NCI-H446 treated with DMSO at 0.1 percent for 48 hours (cell line): ENCODE measurements at regions not wholly inside any gene's neighbourhood (a gene's known extent, or its start where the extent isn't known, plus 50 kb on each side); places are given as distances from the start of the nearest gene placed in this dataset.

ENCODE experiments used
- DNase-seq: peaks from one replicate; lab custom pipeline; 2025; lab: John Stamatoyannopoulos, UW

DNA sequence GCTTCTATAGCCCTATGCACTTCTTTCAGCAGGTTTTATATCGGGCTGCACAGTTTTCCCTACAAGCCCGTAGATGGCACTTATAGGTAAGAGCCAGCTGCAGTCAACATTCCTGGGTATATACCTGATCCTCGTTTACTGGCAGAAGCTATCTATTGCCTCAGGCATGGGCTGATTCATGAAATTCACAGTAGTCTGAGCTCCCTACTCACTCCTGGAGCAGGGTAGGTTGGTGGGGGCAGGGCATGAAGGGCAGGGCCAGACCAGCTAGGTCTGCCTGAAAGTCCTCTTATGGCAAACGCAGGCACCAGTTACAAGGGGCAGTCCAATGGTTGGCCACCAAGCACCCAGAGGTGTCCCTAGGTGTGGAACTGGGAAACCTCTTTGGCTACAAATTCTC is 345.8 kb downstream of the RPS29 start:
- DNase-seq: no peak

DNA sequence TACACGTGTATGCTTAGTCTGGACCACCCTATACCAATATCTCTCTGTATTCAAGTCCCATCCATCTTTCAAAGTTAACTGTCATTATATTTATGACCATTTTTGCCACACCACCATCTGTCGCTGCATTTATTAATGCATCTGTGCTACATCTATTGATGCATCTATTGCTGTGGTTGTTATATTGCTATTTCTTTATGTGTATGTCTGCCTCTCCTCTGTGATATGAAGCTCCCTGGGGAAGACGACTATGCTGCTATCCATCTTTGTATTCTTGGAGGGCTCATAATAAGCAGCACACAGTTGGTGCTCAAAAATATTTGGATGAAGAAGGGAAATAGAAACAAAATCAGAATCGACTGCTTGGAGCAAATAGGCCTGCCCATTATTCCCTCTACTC is 357.6 kb downstream of the RPS29 start:
- no peak for DNase-seq

DNA sequence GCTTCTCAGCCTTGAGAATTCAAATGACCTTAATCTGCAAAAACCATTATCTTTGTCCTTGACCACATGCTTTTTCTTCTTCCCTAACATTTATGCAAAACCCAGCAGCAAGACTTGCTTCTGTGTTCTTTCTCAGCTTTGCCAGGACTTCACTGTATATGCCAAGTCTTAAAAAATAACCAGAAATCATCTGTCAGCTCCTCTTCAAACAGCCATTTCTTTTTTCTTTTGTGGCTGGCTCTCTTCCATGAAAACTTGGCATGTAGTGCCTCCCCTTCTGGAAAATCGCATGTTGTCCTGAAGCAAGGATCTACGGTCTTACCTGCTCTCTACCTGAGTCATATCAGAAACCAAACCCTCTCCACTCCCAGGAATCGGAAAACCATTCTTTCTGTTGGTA is 364.9 kb downstream of the RPS29 start:
- peak; percentile 35 for DNase-seq

DNA sequence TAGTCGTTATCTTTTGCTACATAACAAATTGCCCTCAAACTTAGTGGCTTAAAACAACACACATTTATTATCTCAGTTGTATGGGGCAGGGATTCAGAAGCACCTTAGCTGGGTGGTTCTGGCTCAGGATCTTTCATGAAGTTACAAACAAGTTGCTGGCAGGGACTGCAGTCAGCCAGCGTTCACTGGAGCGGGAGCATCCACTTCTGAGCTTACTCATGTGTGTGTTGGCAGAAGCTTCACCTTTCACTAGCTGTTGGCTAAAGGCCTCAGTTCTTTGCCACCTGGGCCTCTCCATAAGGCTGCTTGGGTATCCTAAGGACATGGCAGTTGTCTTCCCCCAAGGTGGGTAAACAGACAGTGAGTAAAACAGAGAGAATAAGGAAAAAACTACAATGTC is 365.7 kb downstream of the RPS29 start:
- peak; percentile 59 for DNase-seq

DNA sequence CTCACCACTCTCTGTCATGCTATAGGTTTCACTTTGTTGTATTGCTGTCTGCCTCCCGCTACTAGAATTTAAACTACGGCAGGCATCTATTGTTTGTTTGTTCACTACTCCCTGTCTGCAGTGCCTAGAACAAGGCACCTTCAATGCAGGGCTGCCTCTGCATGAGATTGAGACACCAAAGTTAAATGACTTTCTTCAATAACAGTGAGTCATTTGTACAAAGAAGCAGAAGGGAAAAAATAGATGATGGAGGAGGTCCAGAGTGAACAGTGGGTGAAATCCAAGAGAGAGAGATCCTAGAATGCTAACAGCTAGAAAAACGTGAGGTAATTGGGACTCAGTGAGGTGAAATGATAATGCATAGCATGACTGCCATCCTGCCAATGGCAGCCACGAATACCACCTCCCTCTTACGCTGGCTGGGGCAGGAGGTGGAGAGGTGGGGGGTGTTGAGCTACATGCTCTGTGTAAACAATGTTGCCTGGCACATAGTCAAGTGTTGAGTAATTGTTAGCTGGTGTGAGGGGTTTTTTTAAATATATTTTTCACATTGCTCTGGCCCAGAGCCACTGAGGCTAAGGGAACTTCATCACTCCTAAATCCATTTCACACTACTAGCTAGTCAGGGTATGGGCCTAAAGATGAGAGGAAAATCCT is 367.6 kb downstream of the RPS29 start:
- DNase-seq: peak; percentile 56

DNA sequence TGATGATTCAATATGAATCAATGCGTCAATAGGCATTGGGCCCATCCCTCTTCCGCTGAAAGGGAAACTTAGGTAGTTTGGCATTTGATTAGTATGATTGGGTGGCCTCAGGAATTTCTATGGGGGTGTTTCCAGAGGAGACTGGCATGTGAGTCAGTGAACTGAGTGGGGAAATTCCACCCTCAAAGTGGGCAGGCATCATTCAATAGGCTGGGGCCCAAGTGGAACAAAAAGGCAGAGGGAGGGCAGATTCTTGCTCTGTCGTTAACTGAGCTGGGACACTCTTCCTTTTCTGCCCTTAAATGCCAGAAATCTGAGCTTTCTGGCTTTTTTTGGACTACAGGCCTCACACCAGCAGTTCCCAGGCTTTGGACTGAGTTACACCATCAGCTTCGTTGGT is 373.5 kb downstream of the RPS29 start:
- no peak for DNase-seq

DNA sequence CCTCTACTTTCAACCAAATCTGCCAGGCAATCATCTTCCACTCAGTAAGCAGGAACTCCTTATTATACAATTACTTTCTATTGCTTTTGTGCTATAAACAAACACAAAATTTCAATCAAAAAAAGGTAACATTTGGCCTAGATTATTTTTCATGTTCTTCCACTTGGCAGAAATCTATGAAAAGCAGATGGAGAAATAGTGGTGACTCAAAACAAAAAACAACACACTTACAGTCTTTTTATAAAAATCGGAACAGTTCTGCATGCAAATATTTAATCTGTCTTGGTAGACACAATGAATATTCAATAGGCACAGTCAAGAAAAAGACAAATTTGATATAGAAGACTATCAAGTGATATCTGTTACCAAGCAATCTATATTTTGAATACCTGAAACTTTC is 376.8 kb downstream of the RPS29 start:
- DNase-seq: no peak

DNA sequence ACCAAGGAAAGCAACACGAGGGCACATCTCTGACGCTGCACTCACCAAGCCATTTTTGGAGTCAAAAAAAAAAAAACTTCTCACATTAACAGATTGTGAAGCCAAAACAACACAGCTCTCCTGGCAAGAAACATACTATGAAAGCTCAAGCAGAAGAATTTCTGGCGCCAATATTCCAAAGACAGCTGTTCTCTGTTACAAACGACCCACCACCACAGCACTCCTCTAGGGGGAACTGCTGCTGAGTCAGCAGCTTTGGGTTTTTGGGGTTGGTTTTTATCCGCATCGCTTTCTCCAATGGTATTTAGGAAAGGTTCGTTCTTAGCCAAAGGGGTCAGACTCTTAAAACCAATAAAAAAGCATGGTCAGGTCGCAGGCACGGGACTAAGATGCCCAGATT is 379.4 kb downstream of the RPS29 start:
- peak; percentile 70 for DNase-seq

DNA sequence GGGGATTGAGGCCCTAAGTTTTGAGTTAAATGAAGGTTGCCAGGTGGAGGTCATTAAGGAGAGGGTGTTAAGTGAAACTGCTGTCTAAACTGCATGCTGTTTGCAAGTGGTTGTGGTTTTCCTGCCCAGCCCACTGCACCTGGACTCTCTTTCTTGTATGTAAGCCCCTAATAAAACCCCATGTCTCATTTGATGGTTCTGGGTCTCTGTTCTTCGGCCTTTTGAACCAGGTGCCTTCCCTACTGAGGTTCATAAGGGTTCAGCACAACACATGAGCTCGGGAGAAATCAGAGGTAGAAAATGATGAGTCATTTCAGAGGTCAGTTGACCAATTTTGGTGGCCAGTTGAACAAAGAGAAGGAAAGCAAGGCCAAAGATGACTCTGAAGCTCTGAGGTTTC is 382.5 kb downstream of the RPS29 start:
- DNase-seq: no peak

DNA sequence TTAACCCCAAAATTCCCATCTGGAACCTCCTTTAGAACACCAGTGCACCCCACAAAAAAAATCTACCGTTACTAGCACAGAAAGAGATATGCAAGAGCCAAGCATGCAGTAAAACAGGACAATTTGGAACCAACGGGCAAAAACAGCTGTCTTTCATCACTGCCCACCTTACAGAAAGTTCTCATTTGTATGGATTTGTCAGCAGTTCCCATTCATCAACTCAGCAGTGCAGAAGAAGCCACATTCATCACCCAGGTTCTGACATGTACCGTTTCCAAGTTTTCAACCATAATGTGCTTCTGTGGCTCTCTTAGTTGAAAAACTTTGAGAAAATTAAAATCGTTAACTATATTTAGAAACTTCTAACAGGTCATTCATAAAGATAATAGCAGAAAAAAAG is 387.0 kb downstream of the RPS29 start:
- no peak for DNase-seq

DNA sequence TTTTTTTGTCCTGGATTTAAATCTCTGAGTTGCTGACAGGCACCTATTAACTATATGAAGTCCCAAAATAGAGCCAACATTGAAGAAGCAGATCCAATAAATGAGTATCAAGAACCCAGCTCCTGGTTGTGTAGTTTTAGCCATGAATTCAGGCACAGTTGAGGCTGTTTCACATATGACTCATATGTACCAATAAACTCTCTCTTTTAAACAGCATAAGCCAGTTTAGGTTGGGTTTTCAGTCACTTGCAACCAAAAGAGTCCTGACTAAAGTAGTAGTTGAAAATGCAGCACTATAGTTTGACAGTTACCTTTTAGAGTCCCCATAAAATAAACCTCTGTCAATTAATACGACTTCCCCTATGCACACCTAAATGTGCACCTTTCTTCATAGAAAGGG is 389.9 kb downstream of the RPS29 start:
- no peak for DNase-seq

DNA sequence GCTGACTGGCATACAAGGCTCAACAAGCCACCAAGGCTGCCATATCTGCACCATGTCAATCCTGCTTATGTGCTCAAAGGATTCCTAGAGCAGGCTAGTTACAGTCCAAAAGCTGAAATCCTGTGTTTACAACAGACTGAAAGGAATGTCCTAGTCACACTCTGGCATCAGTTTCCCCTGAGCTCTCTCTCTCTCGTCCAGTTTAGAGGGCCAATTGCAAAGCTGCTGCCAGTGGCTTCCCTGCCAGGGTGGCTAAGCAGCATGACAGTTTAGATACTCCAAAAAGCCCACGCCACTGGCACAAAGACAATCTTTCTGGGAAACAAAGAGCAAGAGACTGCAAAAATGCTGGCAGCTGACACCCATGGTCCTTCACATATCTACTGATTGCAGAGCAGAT is 392.1 kb downstream of the RPS29 start:
- no peak for DNase-seq

DNA sequence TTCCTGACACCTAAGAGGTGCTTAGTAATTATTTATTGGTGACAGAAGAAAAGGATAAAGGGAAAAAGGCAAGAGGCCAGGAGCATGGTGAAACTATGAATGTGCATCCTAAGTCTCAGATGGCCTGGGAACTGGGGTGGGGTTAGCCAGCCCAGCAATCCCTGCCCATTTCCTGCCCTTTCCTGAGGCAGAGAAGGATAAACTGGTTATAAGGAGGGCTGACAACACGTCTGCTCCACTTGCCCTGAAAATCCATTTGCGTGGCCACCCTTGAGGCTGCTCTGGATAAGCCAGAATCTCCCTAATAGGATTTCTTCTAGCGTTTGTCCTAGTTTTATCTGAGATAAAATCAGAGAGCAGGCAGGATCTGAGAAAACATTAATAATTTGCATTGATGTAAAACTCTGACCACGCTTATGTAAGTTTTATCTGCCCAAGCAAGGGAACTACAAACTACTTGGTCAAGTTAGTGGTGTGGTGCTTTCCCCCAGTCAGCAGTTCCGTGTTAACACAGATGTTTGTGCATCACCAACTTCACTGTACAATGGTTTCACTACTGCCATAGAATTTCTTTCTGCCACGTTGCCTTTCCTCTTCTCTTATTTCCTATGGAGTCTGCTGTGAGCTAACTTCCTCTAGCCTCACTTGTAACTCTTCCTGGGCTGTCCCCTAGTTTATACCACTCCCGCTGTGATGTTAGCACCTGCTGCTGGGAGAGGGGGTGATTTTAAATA is 392.7 kb downstream of the RPS29 start:
- DNase-seq: no peak

DNA sequence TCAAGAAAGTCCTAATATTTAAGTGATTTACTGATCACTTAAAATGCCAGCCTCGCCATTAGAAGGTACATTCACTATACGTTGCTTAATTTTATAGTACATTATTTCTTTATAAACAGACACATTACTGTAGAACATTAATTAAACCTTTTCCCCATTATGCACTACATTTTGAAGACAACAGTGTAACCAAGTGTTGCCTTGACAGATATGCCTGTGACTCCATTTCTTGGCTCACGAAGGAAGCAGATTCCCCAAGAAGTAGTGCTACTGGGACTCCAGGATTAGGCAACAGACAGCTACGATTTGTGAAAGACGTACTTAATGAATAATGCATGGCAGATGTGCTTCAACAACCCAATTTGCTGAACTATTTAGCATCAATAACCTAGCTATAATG is 394.8 kb downstream of the RPS29 start:
- DNase-seq: no peak

DNA sequence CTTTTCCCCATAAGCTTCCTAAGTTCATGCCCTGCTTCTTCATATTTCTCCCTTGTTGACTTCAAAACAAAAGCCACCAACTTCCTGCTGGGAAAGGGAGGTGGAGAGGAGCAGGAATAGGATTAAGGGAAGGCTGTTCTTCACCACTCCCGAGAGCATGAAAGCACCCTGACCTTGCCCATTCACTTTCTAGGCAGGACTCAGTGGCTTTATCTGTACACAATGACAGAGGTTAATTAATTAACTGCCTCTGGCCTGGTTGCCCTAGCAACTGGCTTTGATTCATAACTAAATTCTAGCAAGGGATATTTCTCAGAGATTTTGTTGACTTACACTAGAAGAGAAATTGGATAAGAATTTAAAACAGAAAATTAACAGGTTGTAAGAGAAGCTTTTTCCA is 396.8 kb downstream of the RPS29 start:
- no peak for DNase-seq

DNA sequence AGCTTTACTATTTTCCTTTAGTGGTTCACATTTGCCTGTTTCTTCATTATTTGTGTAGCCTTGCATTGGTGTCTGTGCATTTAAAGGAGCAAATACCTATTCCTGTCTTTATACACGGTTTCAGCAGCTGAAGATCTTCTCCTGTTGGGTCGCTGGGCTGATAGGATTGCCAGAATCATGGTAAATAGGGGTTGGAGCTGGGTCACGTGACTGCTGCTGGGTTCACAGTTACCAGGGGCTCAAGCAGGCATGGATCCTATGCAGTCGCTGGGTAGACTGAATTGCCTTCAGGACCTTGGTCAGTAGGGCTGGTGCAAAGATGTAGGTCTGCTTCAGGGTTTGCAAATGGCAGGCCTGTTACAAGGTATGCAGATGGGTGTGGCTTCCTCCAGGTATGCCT is 398.4 kb downstream of the RPS29 start:
- DNase-seq: no peak

DNA sequence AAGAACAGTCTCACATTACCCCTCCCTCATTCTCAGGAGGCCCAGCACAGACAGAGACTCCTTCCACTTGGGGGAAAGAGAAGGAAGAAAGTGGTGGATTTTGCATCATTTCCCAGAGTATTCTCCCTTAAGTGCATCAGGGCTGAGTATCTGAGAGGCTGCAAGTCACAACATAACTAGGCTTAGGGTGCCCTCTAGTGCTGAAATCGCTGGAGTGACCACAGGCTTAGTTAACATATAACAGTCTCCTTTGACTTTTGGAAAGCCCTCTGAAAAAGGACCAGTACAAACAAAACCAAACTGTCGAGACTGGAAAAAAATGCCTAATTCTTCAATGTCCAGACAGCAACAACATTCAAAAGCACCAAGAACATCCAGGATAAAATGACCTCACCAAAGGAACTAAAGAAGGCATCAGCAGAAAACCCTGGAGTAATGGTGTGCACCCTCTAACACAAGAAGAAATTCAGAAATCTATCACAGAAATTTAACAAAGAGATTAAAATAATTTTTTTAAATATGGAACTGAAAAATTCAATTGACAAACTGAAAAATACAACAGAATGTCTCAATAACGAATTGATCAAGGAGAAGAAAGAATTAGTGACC is 412.3 kb downstream of the RPS29 start:
- peak; percentile 57 for DNase-seq

DNA sequence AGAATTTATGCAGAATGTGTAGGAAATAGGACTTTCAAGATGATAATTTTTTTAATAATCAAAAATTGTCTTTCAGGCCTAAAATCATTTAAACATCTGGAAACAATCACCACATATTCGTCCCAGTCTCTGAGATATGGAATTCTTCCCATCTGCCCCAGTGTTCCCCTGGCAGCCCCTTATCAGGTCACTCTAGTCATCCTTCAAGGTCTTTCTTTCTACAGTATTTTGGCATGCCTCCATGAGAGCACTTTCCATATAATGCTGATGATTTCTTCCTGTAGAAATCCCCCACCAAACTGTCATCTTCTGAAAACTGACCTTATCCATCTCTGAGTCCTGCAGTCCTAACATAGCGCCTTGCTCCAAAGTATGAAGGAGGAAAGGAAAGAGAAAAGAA is 422.1 kb downstream of the RPS29 start:
- DNase-seq: no peak

DNA sequence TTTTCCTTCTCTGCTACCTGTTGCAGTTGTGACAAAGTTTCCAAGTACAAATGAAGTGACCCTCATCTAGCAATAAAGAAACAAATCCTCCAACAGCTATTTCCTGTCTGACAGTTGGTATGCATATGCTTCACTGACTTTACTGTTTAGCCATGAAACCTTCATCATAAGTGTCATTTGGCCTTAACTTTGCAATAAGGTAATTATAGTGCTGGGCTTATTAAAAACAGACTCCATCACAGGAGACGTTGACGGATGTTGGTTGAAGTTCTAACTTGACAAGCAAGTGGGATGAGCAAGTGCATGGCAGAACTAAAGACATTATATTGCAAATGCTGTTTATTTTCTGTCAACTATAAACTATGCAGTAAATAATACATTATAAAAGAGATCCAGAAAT is 425.2 kb downstream of the RPS29 start:
- no peak for DNase-seq

DNA sequence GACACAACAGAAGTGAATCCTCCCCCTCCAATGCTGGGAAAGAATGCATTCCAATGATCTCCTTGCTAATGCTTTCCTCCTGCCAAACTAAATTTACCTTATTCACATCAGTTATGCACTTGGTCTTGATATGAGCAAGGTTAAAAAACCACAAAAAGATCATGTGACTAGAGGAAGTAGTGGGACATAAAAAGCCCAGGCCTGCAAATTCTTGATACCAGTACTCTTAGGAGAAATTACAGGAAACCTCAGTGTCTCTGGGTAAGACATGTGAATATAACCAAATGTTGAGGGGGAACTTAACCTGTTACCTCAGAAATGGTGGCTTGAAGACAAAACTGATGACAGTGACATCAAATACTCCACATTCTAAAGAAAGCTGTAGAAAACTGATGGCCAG is 427.1 kb downstream of the RPS29 start:
- DNase-seq: no peak

DNA sequence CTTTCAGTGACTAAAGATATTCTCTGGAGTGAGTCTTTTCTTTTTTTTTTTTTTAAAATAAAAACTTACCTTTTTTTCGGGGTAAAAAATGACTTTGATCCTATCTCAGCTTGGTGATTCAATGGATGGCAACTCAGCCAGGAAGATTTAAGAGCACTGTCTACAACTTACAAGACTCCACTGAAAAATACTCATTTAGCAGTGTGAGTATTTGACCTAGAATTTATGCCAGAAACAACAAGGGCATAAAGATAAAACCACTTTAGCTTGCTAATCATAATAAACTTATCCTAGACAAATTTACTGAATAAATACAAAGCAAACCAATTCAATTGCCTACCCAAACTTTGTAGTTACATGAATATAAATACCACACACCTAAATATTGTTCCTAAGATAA is 446.6 kb downstream of the RPS29 start:
- DNase-seq: no peak

DNA sequence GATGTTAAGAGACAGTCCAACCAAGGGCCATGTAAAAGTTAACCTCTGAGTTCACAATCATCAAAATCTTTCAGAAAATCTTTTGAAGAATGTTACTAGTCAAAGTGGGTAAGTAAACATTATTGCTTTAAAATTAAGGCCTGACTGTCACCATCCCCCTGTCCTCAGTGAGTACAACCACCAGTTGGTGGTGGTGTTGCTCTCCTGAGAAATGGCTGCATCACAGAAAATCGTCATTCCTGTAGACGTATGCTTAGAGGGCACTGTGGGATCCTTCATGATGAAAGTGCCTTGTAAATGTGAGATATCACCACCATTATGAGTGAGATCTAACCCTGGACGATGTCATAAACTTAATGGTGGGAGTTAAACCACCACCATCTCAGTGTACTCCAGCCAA is 451.2 kb downstream of the RPS29 start:
- DNase-seq: no peak

DNA sequence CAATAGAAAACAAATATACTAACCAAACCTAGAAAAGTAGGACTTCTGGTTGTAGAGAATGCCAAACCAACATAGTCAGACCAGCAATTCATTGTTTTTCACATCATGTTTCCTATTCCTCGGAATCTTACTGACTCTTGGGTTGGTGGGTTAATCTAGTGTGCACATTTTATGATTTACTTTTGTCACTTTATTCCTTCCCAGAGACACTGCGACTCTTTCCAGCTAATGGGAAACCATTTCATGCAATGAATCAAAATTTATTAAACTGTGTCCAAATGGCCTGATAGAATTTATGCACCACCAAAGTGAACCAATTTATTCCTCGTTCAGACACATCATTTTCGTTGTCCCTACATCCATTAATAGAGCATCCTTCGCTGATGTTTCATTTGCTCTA is 464.9 kb downstream of the RPS29 start:
- DNase-seq: no peak
